CD4-positive, alpha-beta T cell treated with Interleukin-15 for 4 hours (primary cell): ENCODE measurements at regions not wholly inside any gene's neighbourhood (a gene's known extent, or its start where the extent isn't known, plus 50 kb on each side); places are given as distances from the start of the nearest gene placed in this dataset.
"Not testable (repeated sequence)": the region's sequence is repeated elsewhere in the genome, so short reads cannot be mapped to it uniquely, and the experiment has no call there.

ENCODE experiments used
- DNase-seq: peaks from one replicate; pipeline ENCODE4 v3.0.0-alpha.2; 2020; ENCODE audit warnings: low spot score

- no peak for DNase-seq
Measured at GRCh38 chr2:236375973-236376476, 111.8 kb upstream of the ASB18 start.

- DNase-seq: no peak
Measured at GRCh38 chr2:236376566-236377244, 112.5 kb upstream of the ASB18 start.

GRCh38 chr2:236380051-236380612 lies 115.9 kb upstream of the ASB18 start:
- DNase-seq: no peak

GRCh38 chr2:236381253-236381652 lies 117.0 kb upstream of the ASB18 start:
- not testable (repeated sequence) for DNase-seq

- DNase-seq: not testable (repeated sequence)
Measured at GRCh38 chr2:236389284-236390216, 125.3 kb upstream of the ASB18 start.

DNA sequence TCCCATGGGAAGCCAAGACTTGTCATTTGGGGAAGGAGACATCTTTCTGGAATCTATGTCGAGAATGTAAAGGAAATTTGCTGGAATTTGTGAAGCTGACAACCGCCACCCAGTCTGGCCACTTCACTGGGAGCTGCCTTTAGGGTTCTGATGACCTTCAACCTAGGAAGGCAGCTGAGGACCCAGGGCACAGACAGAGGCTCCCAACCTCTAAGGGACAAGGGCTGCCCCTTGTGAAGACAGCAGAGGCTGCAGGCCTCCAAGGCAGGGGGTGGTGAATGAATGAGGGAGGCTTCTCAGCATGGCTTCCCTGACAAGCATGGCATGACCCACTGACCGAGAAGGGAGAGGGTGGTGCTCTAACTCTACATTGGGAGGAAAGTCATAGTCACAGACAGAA lies 128.9 kb upstream of the ASB18 start:
- no peak for DNase-seq

GRCh38 chr2:236393581-236393980 lies 129.4 kb upstream of the ASB18 start:
- DNase-seq: no peak

DNA sequence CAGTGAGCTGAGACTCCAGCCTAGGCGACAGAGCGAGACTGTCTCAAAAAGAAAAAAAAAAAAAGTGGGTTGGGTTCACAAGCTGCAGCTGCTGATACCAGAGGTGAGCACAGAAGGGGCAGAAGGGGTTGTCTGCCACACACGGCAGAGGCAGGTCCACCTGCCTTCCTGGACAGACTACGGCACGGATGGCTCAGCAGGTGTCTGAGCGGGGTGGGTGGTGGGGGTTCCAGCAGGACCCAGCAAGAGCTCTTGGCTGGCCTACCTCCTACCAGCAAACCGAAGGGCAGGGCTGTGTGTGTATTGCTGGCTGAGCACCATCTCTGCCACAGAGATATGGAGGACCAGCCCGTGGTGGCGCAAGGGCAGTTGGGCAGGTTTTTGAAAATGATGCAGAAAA lies 130.4 kb upstream of the ASB18 start:
- no peak for DNase-seq

- DNase-seq: no peak
Measured at GRCh38 chr2:236395067-236395466, 130.9 kb upstream of the ASB18 start.

DNA sequence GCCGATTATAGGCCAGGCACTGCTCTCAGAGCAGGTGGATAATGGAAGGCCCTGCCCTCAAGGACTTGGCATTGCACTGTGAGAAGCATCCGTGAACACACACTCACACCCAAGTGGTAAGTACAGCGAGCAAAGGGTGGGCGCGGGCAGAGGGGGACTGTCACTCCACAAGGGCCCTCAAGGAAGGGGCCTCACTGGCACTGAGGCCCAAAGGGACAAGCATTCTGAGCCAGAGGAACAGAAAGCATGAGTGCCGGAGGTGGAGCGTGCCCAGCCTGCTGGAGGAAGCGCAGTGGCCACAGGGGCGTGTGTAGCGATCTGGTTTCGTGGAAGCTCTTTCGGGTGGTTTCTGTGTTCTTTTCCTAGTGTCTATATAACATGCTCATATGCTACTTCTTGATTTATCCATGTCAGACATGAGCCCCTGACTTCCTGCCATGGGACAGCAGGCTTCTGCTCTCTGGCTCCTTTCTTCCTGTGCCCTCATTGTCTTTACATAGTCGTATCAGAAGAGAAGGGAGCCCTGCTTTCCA lies 132.7 kb upstream of the ASB18 start:
- no peak for DNase-seq

- no peak for DNase-seq
Measured at GRCh38 chr2:236397681-236398080, 133.5 kb upstream of the ASB18 start.

DNA sequence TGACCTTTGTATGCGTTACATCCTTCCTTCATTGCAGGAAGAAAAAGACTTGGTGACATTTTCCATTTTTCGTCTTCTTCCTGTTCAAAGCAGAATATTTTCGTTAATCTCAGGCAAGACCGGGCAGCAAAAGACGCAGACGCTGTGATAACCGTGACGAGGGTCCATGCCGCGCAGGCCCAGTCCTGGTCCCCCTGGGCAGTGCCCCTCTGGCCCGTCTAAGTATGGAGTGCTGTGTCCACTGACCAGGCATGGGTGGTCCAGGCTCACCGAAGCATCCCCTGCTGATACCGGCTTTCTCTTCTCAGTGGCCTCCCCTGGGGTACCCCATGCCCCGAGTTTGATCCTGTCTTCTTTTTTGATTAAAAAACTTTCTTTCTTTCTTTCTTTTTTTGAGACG lies 135.2 kb upstream of the ASB18 start:
- DNase-seq: no peak

GRCh38 chr2:236400046-236400574 lies 135.9 kb upstream of the ASB18 start:
- no peak for DNase-seq

DNA sequence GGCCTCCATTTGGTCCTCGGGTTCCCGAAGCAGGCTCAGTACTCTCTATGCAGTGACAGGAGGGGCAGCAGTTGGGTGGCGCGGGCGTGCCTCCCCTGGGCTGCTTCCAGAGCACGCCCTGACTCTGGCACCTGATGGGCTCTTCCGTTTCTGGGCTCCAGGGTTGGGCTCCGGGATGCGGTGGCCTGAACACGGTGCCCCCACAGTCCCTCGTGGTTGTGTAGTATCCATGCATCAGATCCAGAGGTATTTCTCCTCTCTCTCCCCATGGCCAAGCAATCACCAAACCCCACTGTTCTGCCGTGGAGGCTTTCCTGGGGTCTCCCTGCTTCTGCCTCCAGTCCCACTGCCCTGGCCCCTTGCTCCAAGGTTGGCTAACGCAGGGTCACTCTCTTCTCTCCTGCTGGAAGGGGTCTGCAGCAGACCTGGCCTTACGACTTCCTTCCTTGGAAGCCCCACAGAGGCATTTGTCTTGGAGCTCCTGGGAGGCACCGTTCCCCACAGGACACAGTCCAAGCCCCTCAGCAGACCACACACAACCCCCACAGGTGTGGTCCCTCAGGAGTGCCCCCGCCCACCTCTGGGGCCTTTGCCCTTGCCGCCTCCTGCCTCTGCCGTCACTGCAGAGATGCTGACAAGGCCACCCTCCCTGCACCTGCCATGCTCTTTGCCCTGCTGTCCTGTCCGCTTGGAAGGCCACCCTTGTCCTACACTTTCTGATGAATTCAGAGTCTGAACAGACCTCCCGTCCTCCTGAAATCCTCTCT lies 136.6 kb upstream of the ASB18 start:
- DNase-seq: no peak

- no peak for DNase-seq
Measured at GRCh38 chr2:236402033-236402790, 138.0 kb upstream of the ASB18 start.

DNA sequence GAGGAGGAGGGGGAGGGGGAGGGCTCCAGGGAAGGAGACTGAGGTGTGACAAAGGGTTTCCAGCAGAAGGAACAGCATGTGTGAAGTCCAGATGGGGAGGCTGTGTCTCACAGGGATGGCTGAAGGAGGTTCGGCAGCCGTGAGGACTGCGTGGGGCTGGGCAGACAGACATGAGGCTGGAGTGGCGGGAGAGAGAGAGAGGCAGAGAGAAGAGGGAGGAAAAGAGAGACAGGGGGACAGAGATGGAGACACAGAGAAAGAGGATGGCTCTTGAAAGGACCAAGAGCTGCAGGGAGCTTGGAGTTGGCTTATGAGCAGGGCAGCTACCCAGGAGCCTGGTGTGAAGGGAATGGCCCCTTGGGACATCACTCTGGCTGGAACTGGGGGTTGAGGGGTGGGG lies 138.9 kb upstream of the ASB18 start:
- no peak for DNase-seq

- DNase-seq: no peak
Measured at GRCh38 chr2:236403811-236404210, 139.6 kb upstream of the ASB18 start.

GRCh38 chr2:236404346-236404745 lies 140.1 kb upstream of the ASB18 start:
- DNase-seq: no peak

- no peak for DNase-seq
Measured at GRCh38 chr2:236405357-236405756, 141.2 kb upstream of the ASB18 start.

GRCh38 chr2:236408090-236408489 lies 143.9 kb upstream of the ASB18 start:
- no peak for DNase-seq

- no peak for DNase-seq
Measured at GRCh38 chr2:236408786-236409185, 144.6 kb upstream of the ASB18 start.
